Stomach smooth muscle (tissue), 2 donors: ENCODE measurements at regions not wholly inside any gene's neighbourhood (a gene's known extent, or its start where the extent isn't known, plus 50 kb on each side); places are given as distances from the start of the nearest gene placed in this dataset.
"Not testable (repeated sequence)": the region's sequence is repeated elsewhere in the genome, so short reads cannot be mapped to it uniquely, and the experiment has no call there.

Experiments
- H3K27ac ChIP-seq: one replicate; pipeline ENCODE4 v1.7.0; 2013; ENCODE audit warnings: mild to moderate bottlenecking, low read length, inconsistent platforms
- H3K27me3 ChIP-seq, 2 donors: one replicate each; pipeline ENCODE4 v1.7.0; 2013; ENCODE audit warnings: low read length in 2 of 2; ENCODE audit not compliant: insufficient read depth in 2 of 2, control insufficient read depth in 1 of 2
- H3K36me3 ChIP-seq, 2 donors: one replicate each; pipeline ENCODE4 v1.7.0; 2013; ENCODE audit warnings: low read length in 2 of 2; ENCODE audit not compliant: control insufficient read depth in 2 of 2, insufficient read depth in 2 of 2
- H3K4me1 ChIP-seq: one replicate; pipeline ENCODE4 v1.7.0; 2013; ENCODE audit warnings: low read length; ENCODE audit not compliant: control insufficient read depth, insufficient read depth
- H3K4me3 ChIP-seq, 2 donors: one replicate each; pipeline ENCODE4 v1.7.0; 2013; ENCODE audit warnings: low read length in 2 of 2
- H3K9ac ChIP-seq, 2 donors: one replicate each; pipeline ENCODE4 v1.7.0; 2013; ENCODE audit warnings: low read length in 2 of 2, mild to moderate bottlenecking in 1 of 2
- H3K9me3 ChIP-seq, 2 donors: one replicate each; pipeline ENCODE4 v1.7.0; 2013; ENCODE audit warnings: low read length in 2 of 2; ENCODE audit not compliant: control insufficient read depth in 2 of 2
- donor health status: healthy.
- donor health status: Pancreatic carcinoma.

GRCh38 chr2:6186332-6187151 lies 494.4 kb downstream of the SOX11 start:
- Histone ChIP-seq H3K9me3 (no peaks in the 10 kb centered on the region), H3K27ac (no peak overlapping the region), H3K4me1 (no peaks in the 10 kb centered on the region), H3K4me3 (no peak overlapping the region), H3K36me3 (no peaks in the 10 kb centered on the region), H3K27me3 (no peaks in the 10 kb centered on the region), H3K9ac (no peak overlapping the region)

GRCh38 chr2:6196449-6196848 lies 504.3 kb downstream of the SOX11 start:
- Histone ChIP-seq H3K9ac (no peak overlapping the region), H3K4me3 (no peak overlapping the region), H3K9me3 (no peaks in the 10 kb centered on the region), H3K4me1 (no peaks in the 10 kb centered on the region), H3K36me3 (no peaks in the 10 kb centered on the region), H3K27me3 (no peaks in the 10 kb centered on the region), H3K27ac (no peak overlapping the region)

- H3K27ac ChIP-seq, H3K4me3 ChIP-seq, H3K4me1 ChIP-seq, H3K9me3 ChIP-seq, H3K36me3 ChIP-seq, H3K9ac ChIP-seq, H3K27me3 ChIP-seq: not testable (repeated sequence)
These were observed 506.3 kb downstream of the SOX11 start for GRCh38 chr2:6198370-6198919.

- no peaks in the 10 kb centered on the region for H3K4me1 ChIP-seq
- no peaks in the 10 kb centered on the region for H3K27me3 ChIP-seq
- H3K4me3 ChIP-seq = no peak overlapping the region
- no peak overlapping the region for H3K9ac ChIP-seq
- no peak overlapping the region for H3K27ac ChIP-seq
- H3K9me3 ChIP-seq = no peaks in the 10 kb centered on the region
- no peaks in the 10 kb centered on the region for H3K36me3 ChIP-seq
These were observed 510.6 kb downstream of the SOX11 start for GRCh38 chr2:6202756-6203155.

GRCh38 chr2:6203291-6203959 lies 511.2 kb downstream of the SOX11 start:
- H3K9ac ChIP-seq = no peak overlapping the region
- no peaks in the 10 kb centered on the region for H3K27me3 ChIP-seq
- no peak overlapping the region for H3K27ac ChIP-seq
- H3K4me3 ChIP-seq = no peak overlapping the region
- no peaks in the 10 kb centered on the region for H3K4me1 ChIP-seq
- no peaks in the 10 kb centered on the region for H3K36me3 ChIP-seq
- H3K9me3 ChIP-seq = no peaks in the 10 kb centered on the region

GRCh38 chr2:6206882-6207281 lies 514.7 kb downstream of the SOX11 start:
- Histone ChIP-seq H3K4me1 (no peaks in the 10 kb centered on the region), H3K4me3 (no peak overlapping the region), H3K9ac (no peak overlapping the region), H3K36me3 (no peaks in the 10 kb centered on the region), H3K9me3 (no peaks in the 10 kb centered on the region), H3K27ac (no peak overlapping the region), H3K27me3 (no peaks in the 10 kb centered on the region)

GRCh38 chr2:6211236-6211635 lies 519.1 kb downstream of the SOX11 start:
- no peaks in the 10 kb centered on the region for H3K36me3 ChIP-seq
- no peak overlapping the region for H3K27ac ChIP-seq
- no peaks in the 10 kb centered on the region for H3K27me3 ChIP-seq
- H3K4me1 ChIP-seq = no peaks in the 10 kb centered on the region
- H3K4me3 ChIP-seq = no peak overlapping the region
- H3K9me3 ChIP-seq = no peaks in the 10 kb centered on the region
- H3K9ac ChIP-seq = no peak overlapping the region

GRCh38 chr2:6212491-6212890 lies 520.3 kb downstream of the SOX11 start:
- H3K27ac ChIP-seq = no peak overlapping the region
- H3K9me3 ChIP-seq = no peaks in the 10 kb centered on the region
- no peaks in the 10 kb centered on the region for H3K4me1 ChIP-seq
- H3K36me3 ChIP-seq = no peaks in the 10 kb centered on the region
- H3K27me3 ChIP-seq = no peaks in the 10 kb centered on the region
- H3K4me3 ChIP-seq = no peak overlapping the region
- H3K9ac ChIP-seq = no peak overlapping the region

- no peak overlapping the region for H3K9ac ChIP-seq
- no peaks in the 10 kb centered on the region for H3K36me3 ChIP-seq
- no peak overlapping the region for H3K4me3 ChIP-seq
- no peaks in the 10 kb centered on the region for H3K27me3 ChIP-seq
- H3K27ac ChIP-seq = no peak overlapping the region
- no peaks in the 10 kb centered on the region for H3K4me1 ChIP-seq
- no peaks in the 10 kb centered on the region for H3K9me3 ChIP-seq
These were observed 521.0 kb downstream of the SOX11 start for GRCh38 chr2:6213056-6213780.

- no peaks in the 10 kb centered on the region for H3K36me3 ChIP-seq
- no peaks in the 10 kb centered on the region for H3K9me3 ChIP-seq
- no peak overlapping the region for H3K27ac ChIP-seq
- H3K27me3 ChIP-seq = no peaks in the 10 kb centered on the region
- no peak overlapping the region for H3K4me3 ChIP-seq
- no peaks in the 10 kb centered on the region for H3K4me1 ChIP-seq
- no peak overlapping the region for H3K9ac ChIP-seq
These were observed 522.3 kb downstream of the SOX11 start for GRCh38 chr2:6214471-6214870.
